OCI-LY7 (cell line): ENCODE measurements at regions not wholly inside any gene's neighbourhood (a gene's known extent, or its start where the extent isn't known, plus 50 kb on each side); places are given as distances from the start of the nearest gene placed in this dataset.

ENCODE experiments used
- BruUV-seq: library from RNA; stranded (reverse); fragments of 400-500 nt; replicated peaks from 2 replicates; lab custom pipeline; 2021; lab: Mats Ljungman, UMichigan
- CTCF ChIA-PET: fragments of 300-600 bp; sonication (Branson Sonifier 250); formaldehyde crosslinking; loops from one replicate; lab custom pipeline; 2022; ENCODE audit warnings: antibody characterized with exemption; ENCODE audit not compliant: unreplicated experiment; lab: Charles Lee
- POLR2A ChIA-PET: fragments of 300-600 bp; sonication (Branson Sonifier 250); formaldehyde crosslinking; loops from one replicate; lab custom pipeline; 2022; ENCODE audit warnings: antibody characterized with exemption; lab: Charles Lee
- DNase-seq: peaks from one replicate; pipeline ENCODE4 v3.0.0-alpha.2; 2015; ENCODE audit warnings: low spot score
- H2AFZ ChIP-seq: fragments of 200-600 bp; sonication (generic), shearing (Covaris generic); 2 replicates; pipeline ENCODE4 v1.6.1; 2014; ENCODE audit warnings: mild to moderate bottlenecking, antibody characterized with exemption, low read length, moderate library complexity
- H3K27ac ChIP-seq: fragments of 200-600 bp; sonication (generic); 2 replicates; pipeline ENCODE4 v1.5.1; 2014; ENCODE audit warnings: mixed run types, low read depth, mild to moderate bottlenecking, moderate library complexity, low read length, inconsistent platforms; ENCODE audit not compliant: poor library complexity, severe bottlenecking
- H3K36me3 ChIP-seq: fragments of 200-600 bp; sonication (generic); 2 replicates; pipeline ENCODE4 v1.6.1; 2014; ENCODE audit warnings: mild to moderate bottlenecking, antibody characterized with exemption, low read length, moderate library complexity, mixed read lengths; ENCODE audit not compliant: insufficient read depth
- H3K4me1 ChIP-seq: fragments of 200-600 bp; sonication (generic); 2 replicates; pipeline ENCODE4 v1.5.1; 2014; ENCODE audit warnings: mild to moderate bottlenecking, low read length; ENCODE audit not compliant: insufficient read depth, poor library complexity, severe bottlenecking
- H3K4me2 ChIP-seq: fragments of 200-600 bp; sonication (generic); 2 replicates; pipeline ENCODE4 v1.6.1; 2014; ENCODE audit warnings: mild to moderate bottlenecking, low read length
- H3K4me3 ChIP-seq: fragments of 200-600 bp; sonication (generic); 2 replicates; pipeline ENCODE4 v1.5.1; 2014; ENCODE audit warnings: mild to moderate bottlenecking, low read depth, low read length; ENCODE audit not compliant: poor library complexity, severe bottlenecking
- H3K79me2 ChIP-seq: fragments of 200-600 bp; sonication (generic); 2 replicates; pipeline ENCODE4 v1.6.1; 2016; ENCODE audit warnings: low read depth, mild to moderate bottlenecking, low read length, moderate library complexity, mixed read lengths; ENCODE audit not compliant: insufficient read depth
- H3K9me2 ChIP-seq: fragments of 200-600 bp; sonication (generic); 2 replicates; pipeline ENCODE4 v1.6.1; 2016; ENCODE audit warnings: mild to moderate bottlenecking, low read length, mixed read lengths; ENCODE audit not compliant: insufficient read depth
- H3K9me3 ChIP-seq: fragments of 200-600 bp; sonication (generic); 2 replicates; pipeline ENCODE4 v1.6.1; 2014; ENCODE audit warnings: mild to moderate bottlenecking, mixed run types, low read length, mixed read lengths
- H4K20me1 ChIP-seq: fragments of 200-600 bp; sonication (generic); 2 replicates; pipeline ENCODE4 v1.6.1; 2014; ENCODE audit warnings: mild to moderate bottlenecking, antibody characterized with exemption, low read length, moderate library complexity, mixed read lengths; ENCODE audit not compliant: insufficient read depth
- EZH2phosphoT487 ChIP-seq: fragments of 200-600 bp; sonication (generic); IDR thresholded peaks from 2 replicates; pipeline ENCODE4 v1.6.1; 2018; ENCODE audit warnings: low read depth, borderline replicate concordance, mild to moderate bottlenecking, mixed run types, antibody characterized with exemption, low read length, moderate library complexity, mixed read lengths
- intact Hi-C: fragments of 100-400 bp; cut with micrococcal nuclease; formaldehyde crosslinking; loops from one replicate; pipeline ENCODE4 v1.10.0; 2022; ENCODE audit not compliant: unreplicated experiment
- TF ChIP-seq, protein P1 (sequence below): fragments of 200-600 bp; sonication (generic); conservative IDR thresholded peaks from 2 replicates; pipeline ENCODE4 v1.5.1; 2014; ENCODE audit warnings: mild to moderate bottlenecking, antibody characterized with exemption, low read length, moderate library complexity, mixed read lengths

DNA sequence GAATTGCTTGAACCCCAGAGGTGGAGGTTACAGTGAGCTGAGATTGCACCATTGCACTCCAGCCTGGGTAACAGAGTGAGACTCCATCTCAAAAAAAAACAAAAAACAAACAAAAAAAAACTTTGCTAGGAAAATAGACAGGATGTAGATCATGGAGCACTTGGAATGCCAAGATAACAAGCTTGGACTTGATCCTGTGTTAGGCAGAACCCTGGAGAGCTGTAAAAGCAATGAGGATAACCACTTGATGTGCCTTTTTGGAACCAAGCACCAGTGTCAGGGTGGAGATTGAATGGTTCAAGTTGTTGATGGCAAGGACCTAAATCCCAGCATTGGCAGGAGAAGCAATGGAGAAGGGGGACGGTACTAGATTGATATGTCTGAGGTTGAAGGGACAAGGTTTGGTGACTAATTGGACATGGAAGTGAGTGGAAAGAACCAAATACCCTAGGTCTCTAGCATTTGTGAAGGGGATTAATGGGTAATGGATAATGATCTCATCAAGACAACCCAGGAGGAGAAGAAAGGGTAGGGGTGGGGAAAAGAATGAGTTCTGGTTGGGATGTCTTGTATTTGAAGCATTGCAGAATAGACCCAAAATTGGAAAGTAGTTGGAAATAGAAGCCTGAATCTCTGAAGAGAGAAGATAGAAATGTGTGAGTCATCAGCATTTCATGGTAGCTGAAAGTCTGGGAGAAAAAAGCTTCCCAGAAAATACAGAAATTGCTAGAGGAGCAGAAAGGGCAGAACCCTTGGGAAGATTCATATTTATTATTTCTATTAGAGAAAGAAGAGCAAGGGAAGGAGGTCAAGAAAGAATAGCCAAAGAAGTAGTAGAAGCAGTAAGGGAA is 176.7 kb downstream of the NUAK1 start:
- H4K20me1 ChIP-seq = no peaks in the 10 kb centered on the region
- H3K79me2 ChIP-seq = no peaks in the 10 kb centered on the region
- no peaks in the 10 kb centered on the region for H3K36me3 ChIP-seq
- DNase-seq = no peak
- H3K27ac ChIP-seq = no peak overlapping the region
- no peak for TF ChIP-seq EZH2phosphoT487
- TF ChIP-seq, protein P1, sequence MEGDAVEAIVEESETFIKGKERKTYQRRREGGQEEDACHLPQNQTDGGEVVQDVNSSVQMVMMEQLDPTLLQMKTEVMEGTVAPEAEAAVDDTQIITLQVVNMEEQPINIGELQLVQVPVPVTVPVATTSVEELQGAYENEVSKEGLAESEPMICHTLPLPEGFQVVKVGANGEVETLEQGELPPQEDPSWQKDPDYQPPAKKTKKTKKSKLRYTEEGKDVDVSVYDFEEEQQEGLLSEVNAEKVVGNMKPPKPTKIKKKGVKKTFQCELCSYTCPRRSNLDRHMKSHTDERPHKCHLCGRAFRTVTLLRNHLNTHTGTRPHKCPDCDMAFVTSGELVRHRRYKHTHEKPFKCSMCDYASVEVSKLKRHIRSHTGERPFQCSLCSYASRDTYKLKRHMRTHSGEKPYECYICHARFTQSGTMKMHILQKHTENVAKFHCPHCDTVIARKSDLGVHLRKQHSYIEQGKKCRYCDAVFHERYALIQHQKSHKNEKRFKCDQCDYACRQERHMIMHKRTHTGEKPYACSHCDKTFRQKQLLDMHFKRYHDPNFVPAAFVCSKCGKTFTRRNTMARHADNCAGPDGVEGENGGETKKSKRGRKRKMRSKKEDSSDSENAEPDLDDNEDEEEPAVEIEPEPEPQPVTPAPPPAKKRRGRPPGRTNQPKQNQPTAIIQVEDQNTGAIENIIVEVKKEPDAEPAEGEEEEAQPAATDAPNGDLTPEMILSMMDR = no peak
- H3K9me2 ChIP-seq = no peaks in the 10 kb centered on the region
- POLR2A ChIA-PET = interaction anchor here (0.7 kb wide), 1 partner anchor 32 kb away, joined by 3 read pairs; no protein-coding TSS in a partner anchor
- H3K4me1 ChIP-seq = no peaks in the 10 kb centered on the region
- BruUV-seq = no TSS peak
- CTCF ChIA-PET = no interaction called here
- no peak overlapping the region for H3K4me2 ChIP-seq
- intact Hi-C loops = no loop called here
- no peak overlapping the region for H2AFZ ChIP-seq
- H3K9me3 ChIP-seq = no peaks in the 10 kb centered on the region
- H3K4me3 ChIP-seq = no peak overlapping the region

DNA sequence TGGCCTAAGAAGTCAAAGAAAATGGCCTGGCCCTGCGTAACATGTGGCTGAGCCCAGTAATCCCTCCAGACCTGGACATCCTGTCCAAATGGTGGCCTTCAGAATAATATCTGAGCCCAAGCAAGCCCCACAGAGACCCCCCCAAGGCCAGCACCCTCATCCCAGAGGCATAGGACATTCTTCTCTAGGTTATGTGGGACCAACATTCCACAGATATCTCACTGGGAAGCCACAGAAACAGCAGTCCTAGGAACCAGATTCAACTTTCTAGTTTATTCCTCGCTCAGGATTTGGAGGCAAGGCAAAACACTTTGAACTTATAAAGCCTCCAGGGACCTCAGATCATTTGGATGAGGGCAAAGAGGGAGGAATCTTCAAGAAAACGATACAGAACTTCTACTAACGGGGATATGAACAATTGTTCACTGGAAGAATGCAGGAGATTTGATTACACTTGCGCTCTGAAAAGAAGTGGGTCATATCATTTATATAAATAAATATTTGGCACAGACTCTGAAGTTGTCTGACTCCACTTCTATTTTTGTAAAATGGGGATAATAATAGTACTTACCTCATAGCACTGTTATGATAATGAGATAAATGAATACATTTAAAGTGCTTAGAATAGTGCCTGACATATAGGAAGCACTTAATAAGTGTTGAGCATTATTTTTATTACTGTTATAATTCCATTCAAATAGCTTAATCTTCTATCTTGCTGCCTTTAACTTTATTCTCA is 171.5 kb downstream of the NUAK1 start:
- H3K4me1 ChIP-seq = no peaks in the 10 kb centered on the region
- no peak overlapping the region for H3K27ac ChIP-seq
- intact Hi-C loops = no loop called here
- no peaks in the 10 kb centered on the region for H3K9me3 ChIP-seq
- H3K36me3 ChIP-seq = no peaks in the 10 kb centered on the region
- ChIA-PET CTCF (no interaction called here), POLR2A (no interaction called here)
- H2AFZ ChIP-seq = no peak overlapping the region
- no peak for TF ChIP-seq EZH2phosphoT487
- TF ChIP-seq, protein P1 = no peak
- H3K9me2 ChIP-seq = no peaks in the 10 kb centered on the region
- H4K20me1 ChIP-seq = no peaks in the 10 kb centered on the region
- H3K79me2 ChIP-seq = no peaks in the 10 kb centered on the region
- no peak overlapping the region for H3K4me2 ChIP-seq
- no peak overlapping the region for H3K4me3 ChIP-seq
- DNase-seq = no peak
- BruUV-seq = no TSS peak
